Right lobe of liver (tissue), 6 donors: ENCODE measurements at regions not wholly inside any gene's neighbourhood (a gene's known extent, or its start where the extent isn't known, plus 50 kb on each side); places are given as distances from the start of the nearest gene placed in this dataset.

Source experiments
- ATAC-seq, 4 donors: fragments of 200-7000 bp; cut with Tn5 transposase; one replicate each; pipeline ENCODE4 v1.9.1; 2020; ENCODE audit warnings: mild to moderate bottlenecking in 4 of 4, moderate library complexity in 4 of 4
- DNase-seq, 3 donors: peaks; one replicate each; pipeline ENCODE4 v3.0.0-alpha.2; 2020
- H3K27ac ChIP-seq, 3 donors: fragments of 200-600 bp; one replicate each; pipeline ENCODE4 v1.8.0; 2022
- H3K27me3 ChIP-seq, 2 donors: fragments of 200-600 bp; one replicate each; pipeline ENCODE4 v1.8.0; 2022
- H3K36me3 ChIP-seq, 4 donors: fragments of 200-600 bp; sonication (generic) in 1 of 4; one replicate each; pipeline versions ENCODE4 v1.5.1 to v1.8.0; 2017 to 2022; ENCODE audit warnings: control low read depth in 1 of 4
- H3K4me1 ChIP-seq, 4 donors: fragments of 200-600 bp; sonication (generic) in 1 of 4; one replicate each; pipeline versions ENCODE4 v1.5.1 to v1.8.0; 2017 to 2022; ENCODE audit warnings: control low read depth in 1 of 4
- H3K4me3 ChIP-seq, 3 donors: fragments of 200-600 bp; one replicate each; pipeline ENCODE4 v1.8.0; 2022
- H3K9me3 ChIP-seq, 4 donors: fragments of 200-600 bp; sonication (generic) in 1 of 4; one replicate each; pipeline versions ENCODE4 v1.5.1 to v1.8.0; 2017 to 2022; ENCODE audit warnings: control low read depth in 1 of 4
- CTCF ChIP-seq, 4 donors: fragments of 200-600 bp in 3 of 4; fragments of 450-650 bp in 1 of 4; IDR thresholded peaks; one replicate each; pipeline versions ENCODE4 v1.5.1 to v1.8.0; 2016 to 2022; ENCODE audit warnings: antibody characterized with exemption in 4 of 4, mild to moderate bottlenecking in 2 of 4
- POLR2A ChIP-seq: fragments of 450-650 bp; IDR thresholded peaks from one replicate; pipeline ENCODE4 v1.6.1; 2017; ENCODE audit warnings: antibody characterized with exemption, mild to moderate bottlenecking
- WGBS: methylation state at CpG from one replicate; pipeline ENCODE4 v1.1.6; 2018; ENCODE audit warnings: low coverage, low lambda C conversion rate; ENCODE audit not compliant: insufficient coverage; ENCODE audit errors: missing lambda C conversion rate; 5-methylcytosine and 5-hydroxymethylcytosine counted together
- intact Hi-C, 2 donors: fragments of 100-400 bp; cut with DNase I; formaldehyde crosslinking; loops; one replicate each; pipeline versions ENCODE4 v1.11.2 to v1.14.1; 2022
- donor health status: DM: no; HTN: yes; CAD: no.
- donor health status: DM: no; HTN: no; CAD: no.
- donor health status: DM: no; HTN: no; CAD: no.
- donor health status: DM: no; HTN: yes; CAD: no.
- donor health status: DM: no; HTN: yes; CAD: no.

- H3K4me1 ChIP-seq = no peaks in the 10 kb centered on the region
- H3K4me3 ChIP-seq = no peak overlapping the region
- H3K36me3 ChIP-seq = no peaks in the 10 kb centered on the region
- 63% methylated on average over 2 of the region's 2 CpGs for WGBS
- intact Hi-C loops = no loop called here
- H3K27ac ChIP-seq = no peak overlapping the region
- ATAC-seq (no peak), DNase-seq (no peak)
- no peaks in the 10 kb centered on the region for H3K27me3 ChIP-seq
- no peak for TF ChIP-seq POLR2A
- TF ChIP-seq CTCF (IDR thresholded peaks at IDR 0.05) = no peak
- H3K9me3 ChIP-seq = no peaks in the 10 kb centered on the region
Observed at GRCh38 chr4:160019936-160020335, 917.1 kb downstream of the RAPGEF2 start.

- H3K36me3 ChIP-seq = no peaks in the 10 kb centered on the region
- H3K4me1 ChIP-seq = no peaks in the 10 kb centered on the region
- DNase-seq = no peak
- ATAC-seq = no peak
- H3K27me3 ChIP-seq = no peaks in the 10 kb centered on the region
- H3K4me3 ChIP-seq = no peak overlapping the region
- intact Hi-C loops = no loop called here
- TF ChIP-seq CTCF (IDR thresholded peaks at IDR 0.05) (no peak), POLR2A (no peak)
- H3K9me3 ChIP-seq = no peaks in the 10 kb centered on the region
- WGBS = 73% methylated on average over 3 of the region's 3 CpGs
- no peak overlapping the region for H3K27ac ChIP-seq
Observed at GRCh38 chr4:160020804-160021203, 917.9 kb downstream of the RAPGEF2 start.

GRCh38 chr4:160021870-160022269 lies 919.0 kb downstream of the RAPGEF2 start:
- H3K4me3 ChIP-seq = no peak overlapping the region
- H3K27me3 ChIP-seq = no peaks in the 10 kb centered on the region
- no peaks in the 10 kb centered on the region for H3K9me3 ChIP-seq
- no peaks in the 10 kb centered on the region for H3K4me1 ChIP-seq
- TF ChIP-seq CTCF (IDR thresholded peaks at IDR 0.05) (no peak), POLR2A (no peak)
- no peaks in the 10 kb centered on the region for H3K36me3 ChIP-seq
- no peak for ATAC-seq
- WGBS = 89% methylated on average over 1 of the region's 1 CpG
- intact Hi-C loops = no loop called here
- no peak overlapping the region for H3K27ac ChIP-seq
- DNase-seq = no peak

GRCh38 chr4:160026721-160027120 lies 923.8 kb downstream of the RAPGEF2 start:
- no peaks in the 10 kb centered on the region for H3K9me3 ChIP-seq
- TF ChIP-seq CTCF (IDR thresholded peaks at IDR 0.05) (no peak), POLR2A (no peak)
- DNase-seq (no peak), ATAC-seq (no peak)
- no peaks in the 10 kb centered on the region for H3K27me3 ChIP-seq
- no peak overlapping the region for H3K27ac ChIP-seq
- intact Hi-C loops = no loop called here
- no peak overlapping the region for H3K4me3 ChIP-seq
- no peaks in the 10 kb centered on the region for H3K4me1 ChIP-seq
- WGBS = 58% methylated on average over 2 of the region's 2 CpGs
- no peaks in the 10 kb centered on the region for H3K36me3 ChIP-seq

GRCh38 chr4:160034501-160034900 lies 931.6 kb downstream of the RAPGEF2 start:
- H3K4me3 ChIP-seq = no peak overlapping the region
- no peak for TF ChIP-seq CTCF (IDR thresholded peaks at IDR 0.05)
- no peak for TF ChIP-seq POLR2A
- H3K4me1 ChIP-seq = no peaks in the 10 kb centered on the region
- H3K36me3 ChIP-seq = no peaks in the 10 kb centered on the region
- no peaks in the 10 kb centered on the region for H3K9me3 ChIP-seq
- no peak overlapping the region for H3K27ac ChIP-seq
- DNase-seq (no peak), ATAC-seq (no peak)
- intact Hi-C loops = no loop called here
- H3K27me3 ChIP-seq = no peaks in the 10 kb centered on the region
